ENCODE measurements at regions not wholly inside any gene's neighbourhood (a gene's known extent, or its start where the extent isn't known, plus 50 kb on each side); places are given as distances from the start of the nearest gene placed in this dataset.
"Not testable (repeated sequence)": the region's sequence is repeated elsewhere in the genome, so short reads cannot be mapped to it uniquely, and the experiment has no call there.

- not testable (repeated sequence) for DNase-seq
These were observed 135.5 kb upstream of the PROKR2 start for GRCh38 chr20:5452286-5452685.

- DNase-seq: no peak
These were observed 135.0 kb upstream of the PROKR2 start for GRCh38 chr20:5451643-5452210.

GRCh38 chr20:5448449-5449118, 131.8 kb upstream of the PROKR2 start:
- peak; percentile 21 for DNase-seq

- DNase-seq: no peak
These were observed 130.4 kb upstream of the PROKR2 start for GRCh38 chr20:5447188-5447587.

GRCh38 chr20:5445611-5446010, 128.9 kb upstream of the PROKR2 start:
- DNase-seq: no peak

- no peak for DNase-seq
These were observed 125.3 kb upstream of the PROKR2 start for GRCh38 chr20:5442101-5442500.

- no peak for DNase-seq
These were observed 117.4 kb upstream of the PROKR2 start for GRCh38 chr20:5434116-5434515.

- no peak for DNase-seq
These were observed 116.6 kb upstream of the PROKR2 start for GRCh38 chr20:5433352-5433751.

GRCh38 chr20:5432030-5432429, 115.3 kb upstream of the PROKR2 start:
- no peak for DNase-seq

- no peak for DNase-seq
These were observed 113.9 kb upstream of the PROKR2 start for GRCh38 chr20:5430670-5431069.

GRCh38 chr20:5426026-5426425, 109.3 kb upstream of the PROKR2 start:
- no peak for DNase-seq

GRCh38 chr20:5416086-5416485, 99.3 kb upstream of the PROKR2 start:
- DNase-seq: no peak

GRCh38 chr20:5413394-5413793, 96.6 kb upstream of the PROKR2 start:
- DNase-seq: no peak

GRCh38 chr20:5410470-5410869, 93.7 kb upstream of the PROKR2 start:
- DNase-seq: no peak

GRCh38 chr20:5402903-5403531, 86.3 kb upstream of the PROKR2 start:
- DNase-seq: peak; percentile 23

- DNase-seq: no peak
These were observed 84.6 kb upstream of the PROKR2 start for GRCh38 chr20:5401277-5401875.

GRCh38 chr20:5400164-5400762, 83.5 kb upstream of the PROKR2 start:
- no peak for DNase-seq

- no peak for DNase-seq
These were observed 80.6 kb upstream of the PROKR2 start for GRCh38 chr20:5397393-5397792.

- no peak for DNase-seq
These were observed 79.4 kb upstream of the PROKR2 start for GRCh38 chr20:5395932-5396727.

GRCh38 chr20:5393218-5393870, 76.6 kb upstream of the PROKR2 start:
- DNase-seq: no peak

- DNase-seq: no peak
These were observed 74.0 kb upstream of the PROKR2 start for GRCh38 chr20:5390720-5391119.

- not testable (repeated sequence) for DNase-seq
These were observed 70.1 kb upstream of the PROKR2 start for GRCh38 chr20:5386846-5387245.
